NCI-H2029 treated with DMSO at 0.1 percent for 48 hours (cell line): ENCODE measurements at regions not wholly inside any gene's neighbourhood (a gene's known extent, or its start where the extent isn't known, plus 50 kb on each side); places are given as distances from the start of the nearest gene placed in this dataset.

Source experiments
- DNase-seq: peaks from one replicate; lab custom pipeline; 2025; lab: John Stamatoyannopoulos, UW

- no peak for DNase-seq
These were observed 97.8 kb downstream of the ZNF674 start for GRCh38 chrX:46447384-46447783.

GRCh38 chrX:46446727-46447378 is 98.4 kb downstream of the ZNF674 start:
- DNase-seq: peak; percentile 21

GRCh38 chrX:46444011-46444410 is 101.2 kb downstream of the ZNF674 start:
- DNase-seq: no peak

- no peak for DNase-seq
These were observed 108.5 kb downstream of the ZNF674 start for GRCh38 chrX:46436744-46437143.

- DNase-seq: peak; percentile 14
These were observed 111.3 kb downstream of the ZNF674 start for GRCh38 chrX:46433892-46434291.

- no peak for DNase-seq
These were observed 136.4 kb downstream of the ZNF674 start for GRCh38 chrX:46408553-46409407.

GRCh38 chrX:46407753-46408130 is 137.5 kb downstream of the ZNF674 start:
- DNase-seq: no peak

- DNase-seq: no peak
These were observed 138.0 kb downstream of the ZNF674 start for GRCh38 chrX:46407036-46407752.

- DNase-seq: no peak
These were observed 140.4 kb downstream of the ZNF674 start for GRCh38 chrX:46404774-46405173.

GRCh38 chrX:46400530-46401443 is 144.4 kb downstream of the ZNF674 start:
- DNase-seq: no peak

GRCh38 chrX:46398874-46399273 is 146.3 kb downstream of the ZNF674 start:
- no peak for DNase-seq

GRCh38 chrX:46398126-46398525 is 147.1 kb downstream of the ZNF674 start:
- DNase-seq: no peak

- DNase-seq: no peak
These were observed 158.7 kb downstream of the ZNF674 start for GRCh38 chrX:46386511-46386910.

GRCh38 chrX:46383006-46383405 is 162.2 kb downstream of the ZNF674 start:
- no peak for DNase-seq

GRCh38 chrX:46382595-46382994 is 162.6 kb downstream of the ZNF674 start:
- DNase-seq: no peak

- no peak for DNase-seq
These were observed 163.6 kb downstream of the ZNF674 start for GRCh38 chrX:46381630-46382029.

- DNase-seq: no peak
These were observed 165.0 kb downstream of the ZNF674 start for GRCh38 chrX:46380148-46380752.

- no peak for DNase-seq
These were observed 168.9 kb downstream of the ZNF674 start for GRCh38 chrX:46376246-46376885.

GRCh38 chrX:46375831-46376230 is 169.4 kb downstream of the ZNF674 start:
- no peak for DNase-seq

- no peak for DNase-seq
These were observed 170.8 kb downstream of the ZNF674 start for GRCh38 chrX:46374371-46374770.

GRCh38 chrX:46367491-46367890 is 177.7 kb downstream of the ZNF674 start:
- DNase-seq: no peak
